ENCODE measurements at regions not wholly inside any gene's neighbourhood (a gene's known extent, or its start where the extent isn't known, plus 50 kb on each side); places are given as distances from the start of the nearest gene placed in this dataset.

GRCh38 chr5:103355579-103355978 is 97.0 kb downstream of the MACIR start:
- Mint-ChIP-seq H3K27ac (no peak overlapping the region), H3K4me1 (peaks cover 23% of the 10 kb centered on the region), H3K36me3 (no peaks in the 10 kb centered on the region), H3K9me3 (ENCODE audit: low read depth) (no peaks in the 10 kb centered on the region), H3K27me3 (peaks cover 20% of the 10 kb centered on the region), H3K4me3 (no peak overlapping the region)
- ATAC-seq (no peak), DNase-seq (no peak)
- CTCF ChIA-PET = no interaction called here

- ATAC-seq (no peak), DNase-seq (no peak)
- Mint-ChIP-seq H3K4me3 (no peak overlapping the region), H3K36me3 (no peaks in the 10 kb centered on the region), H3K27ac (no peak overlapping the region), H3K9me3 (ENCODE audit: low read depth) (no peaks in the 10 kb centered on the region), H3K4me1 (peaks cover 23% of the 10 kb centered on the region), H3K27me3 (peaks cover 32% of the 10 kb centered on the region)
- CTCF ChIA-PET = interaction anchor here (0.8 kb wide), 1 partner anchor 19 kb away, joined by 3 read pairs; no protein-coding TSS in a partner anchor
Observed at GRCh38 chr5:103354446-103354845, 95.9 kb downstream of the MACIR start.

DNA sequence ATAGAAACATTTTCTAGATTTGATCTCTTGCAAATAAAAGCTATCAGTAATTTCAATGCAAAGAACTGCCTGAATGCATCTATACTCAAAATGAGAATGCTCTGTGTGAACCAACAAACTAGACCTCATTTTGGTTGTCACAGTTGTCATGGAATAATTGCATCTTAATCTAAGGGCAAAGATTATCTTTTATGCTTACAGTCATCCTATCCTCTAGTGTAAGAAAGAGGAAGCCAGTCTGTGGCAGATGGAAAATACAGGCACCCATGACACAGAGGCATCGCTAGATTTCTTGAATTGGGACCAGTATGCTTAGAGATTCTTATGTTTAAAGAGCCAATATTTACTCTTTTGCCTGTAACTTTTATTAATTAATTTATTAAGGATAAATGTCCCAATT is 95.0 kb downstream of the MACIR start:
- Mint-ChIP-seq H3K4me3 (no peak overlapping the region), H3K36me3 (no peaks in the 10 kb centered on the region), H3K27ac (no peak overlapping the region), H3K4me1 (peaks cover 23% of the 10 kb centered on the region), H3K27me3 (peaks cover 37% of the 10 kb centered on the region), H3K9me3 (ENCODE audit: low read depth) (no peaks in the 10 kb centered on the region)
- DNase-seq = no peak
- no peak for ATAC-seq
- CTCF ChIA-PET = no interaction called here

DNA sequence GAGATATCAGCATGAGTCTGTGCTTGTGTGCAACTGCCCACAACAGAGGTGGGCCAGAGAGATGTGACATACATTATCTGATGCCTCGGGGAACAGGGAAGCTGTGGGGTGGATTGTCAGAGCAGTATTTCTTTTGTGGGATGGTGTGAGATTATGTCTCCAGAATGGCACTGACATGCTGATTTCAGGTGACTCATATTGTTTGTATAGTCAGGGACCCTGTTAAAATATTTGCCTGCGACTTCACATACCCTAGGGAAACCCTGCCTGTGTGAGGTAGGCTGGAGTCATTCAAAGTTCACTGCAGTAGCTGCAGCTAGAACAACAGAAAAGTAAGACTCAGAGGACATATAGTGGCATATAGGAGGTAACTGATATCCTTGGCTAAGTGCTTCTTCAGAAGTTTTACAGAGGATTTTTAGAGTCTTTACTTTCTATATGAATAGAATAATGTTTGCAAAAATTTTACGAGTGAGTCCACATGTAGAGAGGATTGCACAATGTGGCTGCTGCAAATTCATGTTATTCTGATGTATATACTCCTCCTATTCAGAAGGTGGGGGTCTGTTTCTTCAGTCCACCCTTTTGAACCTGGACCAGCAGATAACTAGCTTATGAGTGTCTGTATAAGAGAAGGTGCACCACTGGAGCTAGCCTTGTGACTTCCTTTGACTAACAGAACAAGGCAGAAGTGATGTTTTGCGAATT is 89.3 kb downstream of the MACIR start:
- H3K27ac Mint-ChIP-seq = no peak overlapping the region
- no peaks in the 10 kb centered on the region for H3K9me3 Mint-ChIP-seq (ENCODE audit: low read depth)
- H3K4me1 Mint-ChIP-seq = peaks cover 2% of the 10 kb centered on the region
- no peaks in the 10 kb centered on the region for H3K36me3 Mint-ChIP-seq
- no peak for DNase-seq
- CTCF ChIA-PET = no interaction called here
- no peak overlapping the region for H3K4me3 Mint-ChIP-seq
- ATAC-seq = no peak
- peaks cover 39% of the 10 kb centered on the region for H3K27me3 Mint-ChIP-seq

DNA sequence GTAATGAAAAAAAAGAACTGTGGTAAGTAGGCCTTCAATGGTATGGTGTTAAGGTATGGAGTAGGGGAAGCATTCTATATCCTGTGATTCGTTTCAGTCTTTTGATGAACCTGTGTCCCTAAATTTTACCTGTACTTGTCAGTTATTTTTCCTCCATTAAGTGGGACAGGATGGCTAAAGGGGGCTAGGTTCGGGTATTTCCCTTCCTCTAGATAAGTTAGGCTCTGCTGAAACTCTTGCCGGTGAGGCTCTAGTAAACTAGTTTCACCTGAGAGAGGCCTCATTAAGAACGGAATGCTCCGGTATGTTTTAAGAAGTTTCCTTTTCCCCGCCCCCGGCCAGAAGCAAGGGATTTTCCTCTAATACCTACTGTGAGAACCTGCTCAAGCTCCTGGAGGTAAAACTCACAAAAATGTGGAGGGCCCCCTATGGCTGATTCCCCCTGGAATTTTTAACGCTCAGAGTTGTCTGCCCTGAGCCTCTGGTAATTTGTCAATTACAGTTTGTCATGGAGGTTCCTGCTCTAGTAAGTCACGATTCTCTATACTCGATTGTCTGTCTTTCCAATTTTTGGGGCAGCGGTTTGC is 87.7 kb downstream of the MACIR start:
- ATAC-seq (no peak), DNase-seq (no peak)
- CTCF ChIA-PET = no interaction called here
- peaks cover 13% of the 10 kb centered on the region for H3K36me3 Mint-ChIP-seq
- peaks cover 2% of the 10 kb centered on the region for H3K9me3 Mint-ChIP-seq (ENCODE audit: low read depth)
- H3K4me3 Mint-ChIP-seq = no peak overlapping the region
- H3K4me1 Mint-ChIP-seq = peaks cover 8% of the 10 kb centered on the region
- no peak overlapping the region for H3K27ac Mint-ChIP-seq
- peaks cover 30% of the 10 kb centered on the region for H3K27me3 Mint-ChIP-seq

DNA sequence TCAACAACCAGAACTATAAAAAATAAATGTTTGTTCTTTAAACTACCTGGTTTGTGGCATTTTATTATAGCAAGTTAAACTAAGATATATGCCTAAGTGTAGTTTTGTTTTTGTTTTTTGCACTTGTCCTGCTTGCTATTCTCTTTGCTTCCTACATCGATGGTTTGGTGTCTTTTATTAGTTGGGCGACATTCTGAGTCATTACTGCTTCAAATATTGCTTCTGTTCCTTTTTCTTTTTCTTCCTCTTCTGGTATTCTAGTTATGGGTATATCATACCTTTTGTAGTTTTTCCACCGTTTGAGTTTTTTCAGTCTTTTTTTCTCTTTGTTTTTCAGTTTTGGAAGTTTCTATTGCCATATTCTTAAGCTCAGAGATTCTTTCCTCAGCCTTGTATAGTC is 86.9 kb downstream of the MACIR start:
- no peak overlapping the region for H3K27ac Mint-ChIP-seq
- no peak for ATAC-seq
- no peak for DNase-seq
- H3K4me3 Mint-ChIP-seq = no peak overlapping the region
- peaks cover 13% of the 10 kb centered on the region for H3K36me3 Mint-ChIP-seq
- peaks cover 25% of the 10 kb centered on the region for H3K27me3 Mint-ChIP-seq
- CTCF ChIA-PET = no interaction called here
- peaks cover 2% of the 10 kb centered on the region for H3K9me3 Mint-ChIP-seq (ENCODE audit: low read depth)
- H3K4me1 Mint-ChIP-seq = peaks cover 15% of the 10 kb centered on the region

- Mint-ChIP-seq H3K9me3 (ENCODE audit: low read depth) (peaks cover 2% of the 10 kb centered on the region), H3K36me3 (peaks cover 14% of the 10 kb centered on the region), H3K4me3 (peak overlapping the region; percentile 30), H3K27ac (peak overlapping the region; percentile 72), H3K4me1 (peaks cover 19% of the 10 kb centered on the region), H3K27me3 (peaks cover 11% of the 10 kb centered on the region)
- ATAC-seq = peak; percentile 99
- CTCF ChIA-PET = interaction anchor here (1.1 to 1.2 kb wide), 2 partner anchors 70 to 136 kb away, joined by 3 read pairs; no protein-coding TSS in a partner anchor
- DNase-seq = peak; percentile 58
Observed at GRCh38 chr5:103340717-103341388, 82.3 kb downstream of the MACIR start.

- Mint-ChIP-seq H3K4me3 (no peak overlapping the region), H3K27me3 (peaks cover 11% of the 10 kb centered on the region), H3K9me3 (ENCODE audit: low read depth) (peaks cover 2% of the 10 kb centered on the region), H3K36me3 (peaks cover 14% of the 10 kb centered on the region), H3K4me1 (peaks cover 19% of the 10 kb centered on the region), H3K27ac (no peak overlapping the region)
- CTCF ChIA-PET = no interaction called here
- DNase-seq (no peak), ATAC-seq (no peak)
Observed at GRCh38 chr5:103340132-103340531, 81.6 kb downstream of the MACIR start.

- Mint-ChIP-seq H3K4me1 (peaks cover 16% of the 10 kb centered on the region), H3K27me3 (peaks cover 11% of the 10 kb centered on the region), H3K4me3 (no peak overlapping the region), H3K27ac (no peak overlapping the region), H3K9me3 (ENCODE audit: low read depth) (no peaks in the 10 kb centered on the region), H3K36me3 (peaks cover 5% of the 10 kb centered on the region)
- DNase-seq (no peak), ATAC-seq (no peak)
- CTCF ChIA-PET = no interaction called here
Observed at GRCh38 chr5:103336941-103337340, 78.4 kb downstream of the MACIR start.

DNA sequence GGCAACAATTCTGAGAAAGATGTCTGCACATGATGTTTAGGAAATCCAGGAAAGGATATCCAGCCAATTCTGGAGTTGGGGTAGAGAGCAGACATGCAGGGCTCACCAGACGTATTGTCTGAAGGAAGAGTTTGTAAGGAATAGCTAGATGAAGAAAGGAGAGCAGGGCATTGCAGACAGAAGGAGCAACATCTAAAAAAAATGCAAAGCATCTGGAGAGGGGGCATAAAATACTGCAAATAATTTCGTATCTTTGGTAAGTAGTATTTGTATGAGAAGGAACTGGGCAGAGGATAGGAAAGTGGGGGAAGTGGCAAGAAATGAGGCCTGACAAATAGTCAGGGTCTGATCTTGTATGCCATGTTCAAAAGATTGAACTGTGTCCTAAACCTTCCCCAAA is 74.8 kb downstream of the MACIR start:
- DNase-seq (no peak), ATAC-seq (no peak)
- CTCF ChIA-PET = no interaction called here
- no peak overlapping the region for H3K4me3 Mint-ChIP-seq
- H3K36me3 Mint-ChIP-seq = no peaks in the 10 kb centered on the region
- H3K4me1 Mint-ChIP-seq = no peaks in the 10 kb centered on the region
- peaks cover 32% of the 10 kb centered on the region for H3K27me3 Mint-ChIP-seq
- H3K27ac Mint-ChIP-seq = no peak overlapping the region
- H3K9me3 Mint-ChIP-seq (ENCODE audit: low read depth) = no peaks in the 10 kb centered on the region

GRCh38 chr5:103330875-103331274 is 72.3 kb downstream of the MACIR start:
- Mint-ChIP-seq H3K27me3 (peaks cover 40% of the 10 kb centered on the region), H3K27ac (no peak overlapping the region)

More at GRCh38 chr5:103330875-103331274, 72.3 kb downstream of the MACIR start:
- Mint-ChIP-seq H3K36me3 (no peaks in the 10 kb centered on the region), H3K9me3 (ENCODE audit: low read depth) (no peaks in the 10 kb centered on the region), H3K4me1 (no peaks in the 10 kb centered on the region), H3K4me3 (no peak overlapping the region)
- DNase-seq (no peak), ATAC-seq (no peak)
- CTCF ChIA-PET = no interaction called here
